ENCODE measurements at regions not wholly inside any gene's neighbourhood (a gene's known extent, or its start where the extent isn't known, plus 50 kb on each side); places are given as distances from the start of the nearest gene placed in this dataset.

- Histone ChIP-seq H3K27ac (replicated peaks in 1 of 4) (no peak overlapping the region), H3K4me1 (no peaks in the 10 kb centered on the region), H3K27me3 (no peaks in the 10 kb centered on the region), H3K4me3 (no peak overlapping the region), H3K36me3 (no peaks in the 10 kb centered on the region), H3K9me3 (no peaks in the 10 kb centered on the region)
- DNase-seq (ENCODE audit: extremely low spot score): peak; percentile 47
- TF ChIP-seq, protein P1, sequence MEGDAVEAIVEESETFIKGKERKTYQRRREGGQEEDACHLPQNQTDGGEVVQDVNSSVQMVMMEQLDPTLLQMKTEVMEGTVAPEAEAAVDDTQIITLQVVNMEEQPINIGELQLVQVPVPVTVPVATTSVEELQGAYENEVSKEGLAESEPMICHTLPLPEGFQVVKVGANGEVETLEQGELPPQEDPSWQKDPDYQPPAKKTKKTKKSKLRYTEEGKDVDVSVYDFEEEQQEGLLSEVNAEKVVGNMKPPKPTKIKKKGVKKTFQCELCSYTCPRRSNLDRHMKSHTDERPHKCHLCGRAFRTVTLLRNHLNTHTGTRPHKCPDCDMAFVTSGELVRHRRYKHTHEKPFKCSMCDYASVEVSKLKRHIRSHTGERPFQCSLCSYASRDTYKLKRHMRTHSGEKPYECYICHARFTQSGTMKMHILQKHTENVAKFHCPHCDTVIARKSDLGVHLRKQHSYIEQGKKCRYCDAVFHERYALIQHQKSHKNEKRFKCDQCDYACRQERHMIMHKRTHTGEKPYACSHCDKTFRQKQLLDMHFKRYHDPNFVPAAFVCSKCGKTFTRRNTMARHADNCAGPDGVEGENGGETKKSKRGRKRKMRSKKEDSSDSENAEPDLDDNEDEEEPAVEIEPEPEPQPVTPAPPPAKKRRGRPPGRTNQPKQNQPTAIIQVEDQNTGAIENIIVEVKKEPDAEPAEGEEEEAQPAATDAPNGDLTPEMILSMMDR (IDR thresholded peaks at IDR 0.05): no peak
- TF ChIP-seq EP300 (IDR thresholded peaks at IDR 0.05) (no peak), POLR2A (IDR thresholded peaks at IDR 0.05; ENCODE audit: low read depth) (no peak), POLR2AphosphoS5 (IDR thresholded peaks at IDR 0.05) (no peak)
- intact Hi-C loops (cut with DNase I): no loop called here
- WGBS: 84% methylated on average over 3 of the region's 3 CpGs
Observed at GRCh38 chr5:6112125-6112524, 266.2 kb downstream of the MED10 start.

DNA sequence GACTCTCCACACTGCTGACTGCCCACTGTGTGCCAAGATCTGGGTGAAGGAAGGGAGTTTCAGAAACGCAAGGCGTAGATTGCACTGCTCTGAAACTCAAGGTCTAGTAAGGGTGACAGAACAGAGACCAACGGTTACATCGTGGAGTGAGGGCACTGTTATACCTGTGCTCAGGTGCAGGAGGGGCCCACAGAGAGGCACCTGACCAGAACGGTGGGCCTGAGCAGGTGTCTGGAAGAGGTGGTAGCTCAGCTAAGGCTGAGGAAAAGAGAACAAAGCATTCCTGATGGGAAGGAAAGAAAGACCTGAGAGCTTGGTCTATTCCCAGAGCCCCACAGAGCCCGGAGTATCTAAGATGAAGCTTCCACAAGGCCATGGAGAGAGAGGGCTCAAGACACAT, 267.2 kb downstream of the MED10 start:
- DNase-seq (ENCODE audit: extremely low spot score): peak; percentile 90
- 90% methylated on average over 6 of the region's 6 CpGs for WGBS
- Histone ChIP-seq H3K4me3 (no peak overlapping the region), H3K36me3 (no peaks in the 10 kb centered on the region), H3K27me3 (no peaks in the 10 kb centered on the region), H3K27ac (replicated peaks in 1 of 4) (no peak overlapping the region), H3K4me1 (no peaks in the 10 kb centered on the region), H3K9me3 (no peaks in the 10 kb centered on the region)
- intact Hi-C loops (cut with DNase I): no loop called here
- TF ChIP-seq POLR2A (IDR thresholded peaks at IDR 0.05; ENCODE audit: low read depth): no peak
- no peak for TF ChIP-seq POLR2AphosphoS5 (IDR thresholded peaks at IDR 0.05)
- no peak for TF ChIP-seq EP300 (IDR thresholded peaks at IDR 0.05)
- TF ChIP-seq, protein P1 (IDR thresholded peaks at IDR 0.05): no peak

- intact Hi-C loops (cut with DNase I): no loop called here
- Histone ChIP-seq H3K4me3 (no peak overlapping the region), H3K4me1 (no peaks in the 10 kb centered on the region), H3K36me3 (no peaks in the 10 kb centered on the region), H3K9me3 (no peaks in the 10 kb centered on the region), H3K27ac (replicated peaks in 1 of 4) (no peak overlapping the region), H3K27me3 (no peaks in the 10 kb centered on the region)
- 75% methylated on average over 8 of the region's 8 CpGs for WGBS
- DNase-seq (ENCODE audit: extremely low spot score): peak; percentile 85
- no peak for TF ChIP-seq POLR2A (IDR thresholded peaks at IDR 0.05; ENCODE audit: low read depth)
- TF ChIP-seq POLR2AphosphoS5 (IDR thresholded peaks at IDR 0.05): no peak
- TF ChIP-seq EP300 (IDR thresholded peaks at IDR 0.05): no peak
- TF ChIP-seq, protein P1 (IDR thresholded peaks at IDR 0.05): no peak
Observed at GRCh38 chr5:6110441-6111005, 267.8 kb downstream of the MED10 start.

GRCh38 chr5:6108981-6109825, 269.1 kb downstream of the MED10 start:
- Histone ChIP-seq H3K9me3 (no peaks in the 10 kb centered on the region), H3K4me1 (no peaks in the 10 kb centered on the region), H3K27me3 (no peaks in the 10 kb centered on the region), H3K36me3 (no peaks in the 10 kb centered on the region), H3K27ac (replicated peaks in 1 of 4) (no peak overlapping the region), H3K4me3 (no peak overlapping the region)
- intact Hi-C loops (cut with DNase I): no loop called here
- TF ChIP-seq, protein P1 (IDR thresholded peaks at IDR 0.05): no peak
- DNase-seq (ENCODE audit: extremely low spot score): no peak
- 84% methylated on average over 7 of the region's 11 CpGs for WGBS

DNA sequence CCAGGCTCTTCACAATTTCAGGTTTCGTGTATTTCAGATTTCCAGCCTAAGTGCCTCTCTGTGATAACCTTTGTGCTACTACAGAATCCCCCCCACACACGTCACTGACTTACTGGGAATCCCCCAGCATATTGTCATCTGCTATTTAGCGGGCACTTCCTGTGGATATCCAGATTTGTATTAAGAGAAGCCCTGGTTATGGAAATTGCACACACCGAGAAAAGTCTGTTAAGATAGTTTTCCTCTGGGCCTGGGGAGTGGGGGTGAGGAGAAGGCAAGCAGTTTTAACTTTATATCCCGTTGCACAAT, 269.9 kb downstream of the MED10 start:
- Histone ChIP-seq H3K4me1 (no peaks in the 10 kb centered on the region), H3K36me3 (no peaks in the 10 kb centered on the region), H3K27ac (replicated peaks in 1 of 4) (no peak overlapping the region), H3K4me3 (no peak overlapping the region), H3K27me3 (no peaks in the 10 kb centered on the region), H3K9me3 (no peaks in the 10 kb centered on the region)
- DNase-seq (ENCODE audit: extremely low spot score): peak; percentile 42
- WGBS: 51% methylated on average over 5 of the region's 5 CpGs
- no peak for TF ChIP-seq EP300 (IDR thresholded peaks at IDR 0.05)
- no peak for TF ChIP-seq POLR2AphosphoS5 (IDR thresholded peaks at IDR 0.05)
- TF ChIP-seq, protein P1 (IDR thresholded peaks at IDR 0.05): no peak
- no peak for TF ChIP-seq POLR2A (IDR thresholded peaks at IDR 0.05; ENCODE audit: low read depth)
- intact Hi-C loops (cut with DNase I): no loop called here
